Aorta (tissue), 5 donors: ENCODE measurements at regions not wholly inside any gene's neighbourhood (a gene's known extent, or its start where the extent isn't known, plus 50 kb on each side); places are given as distances from the start of the nearest gene placed in this dataset.

Experiments
- ATAC-seq: fragments of 200-7000 bp; cut with Tn5 transposase; one replicate; pipeline ENCODE4 v1.9.1; 2022; ENCODE audit warnings: moderate library complexity; ENCODE audit not compliant: low FRiP score
- DNase-seq, 2 donors: peaks; one replicate each; pipeline ENCODE4 v3.0.0-alpha.2; 2020
- H3K27ac ChIP-seq, 2 donors: one replicate each; pipeline ENCODE4 v1.5.1; 2013; ENCODE audit warnings: low read length in 2 of 2, mild to moderate bottlenecking in 2 of 2, moderate library complexity in 2 of 2, control low read depth in 1 of 2, inconsistent platforms in 1 of 2, low read depth in 1 of 2
- H3K27me3 ChIP-seq, 2 donors: one replicate each; pipeline ENCODE4 v1.6.1; 2013; ENCODE audit warnings: control low read depth in 1 of 2, low read length in 1 of 2, mild to moderate bottlenecking in 1 of 2, moderate library complexity in 1 of 2; ENCODE audit not compliant: insufficient read depth in 2 of 2, control insufficient read depth in 1 of 2
- H3K36me3 ChIP-seq, 2 donors: one replicate each; pipeline ENCODE4 v1.6.1; 2013; ENCODE audit warnings: control low read depth in 1 of 2, low read length in 1 of 2, mild to moderate bottlenecking in 1 of 2; ENCODE audit not compliant: insufficient read depth in 2 of 2, control insufficient read depth in 1 of 2
- H3K4me1 ChIP-seq, 2 donors: one replicate each; pipeline ENCODE4 v1.6.1; 2013; ENCODE audit warnings: low read length in 2 of 2, control low read depth in 1 of 2, mild to moderate bottlenecking in 1 of 2, moderate library complexity in 1 of 2; ENCODE audit not compliant: insufficient read depth in 2 of 2, control insufficient read depth in 1 of 2
- H3K4me3 ChIP-seq, 2 donors: one replicate each; pipeline ENCODE4 v1.5.1; 2013; ENCODE audit warnings: low read length in 2 of 2, control low read depth in 1 of 2, mild to moderate bottlenecking in 1 of 2
- H3K9me3 ChIP-seq: one replicate; pipeline ENCODE4 v1.6.1; 2013; ENCODE audit warnings: mild to moderate bottlenecking, low read length; ENCODE audit not compliant: control insufficient read depth
- WGBS, 2 donors: extraction: QIAGEN DNeasy Blood & Tissue Kit; methylation state at CpG; one replicate each; pipeline ENCODE4 v1.1.7; 2013; 5-methylcytosine and 5-hydroxymethylcytosine counted together
- intact Hi-C, 2 donors: fragments of 100-400 bp; cut with DNase I; formaldehyde crosslinking; loops; one replicate each; pipeline versions ENCODE4 v1.14.2 to v1.15.0; 2022
- donor health status: healthy with polysubstance abuse.
- donor health status: Bipolar disorder and iron deficiency.
- donor health status: DM: no; HTN: no; CAD: no.
- donor health status: DM: no; HTN: no; CAD: no.
- donor health status: DM: yes; HTN: yes; CAD: no.

GRCh38 chr11:70699294-70700221, 301.2 kb downstream of the CTTN start:
- no peaks in the 10 kb centered on the region for H3K4me1 ChIP-seq
- H3K9me3 ChIP-seq: peaks cover 1% of the 10 kb centered on the region
- intact Hi-C loops: no loop called here
- H3K27me3 ChIP-seq: no peaks in the 10 kb centered on the region
- WGBS, 2 donors: 48 to 49% methylated on average over 7 of the region's 7 CpGs
- DNase-seq (peak in 1 of 2 donors; percentile 4), ATAC-seq (no peak)
- H3K36me3 ChIP-seq: no peaks in the 10 kb centered on the region
- no peak overlapping the region for H3K4me3 ChIP-seq
- H3K27ac ChIP-seq: no peak overlapping the region

DNA sequence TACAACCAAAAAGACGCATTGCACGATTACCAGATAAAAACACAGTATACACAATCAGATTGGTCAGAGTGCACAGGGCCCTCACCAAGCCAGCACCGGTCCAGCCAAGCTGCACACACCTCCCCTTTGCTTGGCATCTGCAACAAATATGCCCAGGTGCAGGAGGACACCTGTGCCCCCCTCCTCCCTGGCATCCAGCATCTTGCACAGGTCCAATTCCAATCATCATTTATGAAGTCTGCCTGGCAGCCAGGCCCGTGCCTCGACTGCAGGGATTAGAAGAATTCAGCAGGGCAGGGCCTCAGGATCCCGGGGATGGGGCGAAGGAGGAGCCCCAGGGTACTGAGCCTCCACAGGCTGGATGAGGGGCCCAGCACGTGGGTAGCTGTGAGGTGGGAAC, 302.1 kb downstream of the CTTN start:
- Histone ChIP-seq H3K27me3 (no peaks in the 10 kb centered on the region), H3K27ac (no peak overlapping the region), H3K4me1 (no peaks in the 10 kb centered on the region), H3K4me3 (no peak overlapping the region), H3K9me3 (peaks cover 1% of the 10 kb centered on the region), H3K36me3 (no peaks in the 10 kb centered on the region)
- 64 to 74% methylated on average over 8 of the region's 8 CpGs for WGBS, 2 donors
- DNase-seq (peak in 1 of 2 donors; percentile 29), ATAC-seq (no peak)
- intact Hi-C loops: no loop called here

- ATAC-seq: no peak
- Histone ChIP-seq H3K9me3 (peaks cover 1% of the 10 kb centered on the region), H3K4me3 (no peak overlapping the region), H3K27ac (no peak overlapping the region), H3K4me1 (no peaks in the 10 kb centered on the region), H3K36me3 (no peaks in the 10 kb centered on the region), H3K27me3 (no peaks in the 10 kb centered on the region)
- WGBS, 2 donors: 35 to 43% methylated on average over 5 of the region's 5 CpGs
- intact Hi-C loops: no loop called here
- no peak for DNase-seq
These were observed 302.5 kb downstream of the CTTN start for GRCh38 chr11:70700871-70701270.

DNA sequence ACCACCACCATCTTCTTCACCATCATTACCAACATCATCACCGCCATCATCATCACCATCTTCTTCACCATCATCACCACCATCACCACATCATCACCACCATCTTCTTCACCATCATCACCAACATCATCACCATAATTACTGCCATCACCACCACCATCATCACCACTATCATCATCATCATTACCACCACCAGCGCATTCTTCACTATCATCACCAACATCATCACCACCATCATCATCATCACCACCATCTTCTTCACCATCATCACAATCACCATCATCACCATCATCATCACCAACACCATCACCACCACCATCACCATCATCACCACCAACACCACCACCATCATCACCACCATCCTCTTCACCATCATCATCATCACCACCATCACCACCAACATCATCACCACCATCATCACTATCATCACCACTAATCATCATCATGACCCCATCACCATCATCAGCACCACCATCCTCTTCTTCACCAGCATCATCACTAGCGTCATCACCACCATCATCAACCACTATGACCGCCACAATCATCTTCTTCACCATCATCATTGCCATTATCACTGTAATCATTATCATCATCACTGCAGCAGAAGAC, 303.8 kb downstream of the CTTN start:
- WGBS, 2 donors: 96 to 97% methylated on average over 4 of the region's 4 CpGs

DNA sequence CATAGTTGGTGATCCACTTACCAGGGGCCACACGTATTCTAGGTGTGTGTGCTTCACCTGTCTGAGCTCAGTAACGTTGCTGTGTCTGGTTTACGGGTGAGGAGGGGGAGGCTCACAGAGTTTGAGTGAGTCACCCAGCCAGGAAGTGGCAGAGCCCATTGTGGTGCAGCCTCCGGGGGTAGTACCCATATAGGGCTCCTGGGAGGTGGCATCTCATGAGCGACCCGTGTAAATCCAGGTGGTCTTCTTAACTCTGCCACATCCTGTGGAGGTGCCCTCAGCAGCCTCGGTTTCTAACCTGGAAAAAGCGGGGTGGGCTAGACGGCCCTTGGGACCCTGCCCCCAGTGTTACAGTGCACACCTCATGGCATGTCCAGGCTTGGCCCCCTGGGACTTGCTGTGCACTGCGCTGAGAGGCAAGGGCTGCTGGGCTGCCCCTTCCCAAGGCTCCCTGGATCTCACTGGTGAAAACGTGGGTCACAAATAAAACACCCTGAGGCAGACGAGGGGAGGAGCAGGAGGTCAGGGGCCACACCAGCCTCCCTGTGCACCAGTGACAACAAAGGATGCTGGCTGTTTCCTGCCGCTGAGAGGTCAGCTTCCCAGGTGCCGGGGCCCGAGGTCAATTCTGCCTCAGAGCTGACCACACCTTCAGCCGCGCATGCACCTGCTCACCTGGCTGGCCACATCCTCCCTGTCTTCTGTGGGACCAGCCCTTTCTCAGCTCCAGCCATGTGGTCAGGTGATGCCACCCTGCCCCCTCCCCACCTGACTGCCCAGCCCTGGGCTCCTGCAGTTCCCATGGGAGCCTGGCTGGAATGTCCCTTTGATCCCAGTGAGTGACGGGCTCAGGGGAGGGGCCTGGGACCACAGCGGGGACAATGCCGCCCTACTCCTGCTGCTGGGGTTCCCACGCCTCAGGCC, 305.1 kb downstream of the CTTN start:
- ATAC-seq (no peak), DNase-seq (peak in 1 of 2 donors; percentile 29)
- Histone ChIP-seq H3K36me3 (no peaks in the 10 kb centered on the region), H3K4me1 (no peaks in the 10 kb centered on the region), H3K27me3 (no peaks in the 10 kb centered on the region), H3K9me3 (peaks cover 2% of the 10 kb centered on the region), H3K27ac (no peak overlapping the region), H3K4me3 (no peak overlapping the region)
- intact Hi-C loops: no loop called here
- WGBS, 2 donors: 59 to 64% methylated on average over 21 of the region's 21 CpGs

More for the DNA sequence above, 303.8 kb downstream of the CTTN start:
- intact Hi-C loops: no loop called here
- H3K27me3 ChIP-seq: no peaks in the 10 kb centered on the region
- DNase-seq (peak in 1 of 2 donors; percentile 1), ATAC-seq (no peak)
- H3K9me3 ChIP-seq: peaks cover 2% of the 10 kb centered on the region
- no peaks in the 10 kb centered on the region for H3K4me1 ChIP-seq
- no peak overlapping the region for H3K27ac ChIP-seq
- H3K36me3 ChIP-seq: no peaks in the 10 kb centered on the region
- no peak overlapping the region for H3K4me3 ChIP-seq

- Histone ChIP-seq H3K9me3 (peaks cover 2% of the 10 kb centered on the region), H3K4me1 (no peaks in the 10 kb centered on the region), H3K36me3 (no peaks in the 10 kb centered on the region), H3K27ac (no peak overlapping the region), H3K4me3 (no peak overlapping the region), H3K27me3 (no peaks in the 10 kb centered on the region)
- peak in 1 of 2 donors; percentile 1 for DNase-seq
- no peak for ATAC-seq
- intact Hi-C loops: no loop called here
These were observed 306.8 kb downstream of the CTTN start for GRCh38 chr11:70705097-70705496.

GRCh38 chr11:70705930-70706329, 307.6 kb downstream of the CTTN start:
- no peaks in the 10 kb centered on the region for H3K27me3 ChIP-seq
- H3K4me3 ChIP-seq: no peak overlapping the region
- H3K36me3 ChIP-seq: no peaks in the 10 kb centered on the region
- peaks cover 2% of the 10 kb centered on the region for H3K9me3 ChIP-seq
- no peak overlapping the region for H3K27ac ChIP-seq
- no peak for ATAC-seq
- DNase-seq: peak; percentile 19 to 51
- intact Hi-C loops: no loop called here
- H3K4me1 ChIP-seq: no peaks in the 10 kb centered on the region
- WGBS, 2 donors: 68 to 73% methylated on average over 10 of the region's 10 CpGs

- Histone ChIP-seq H3K9me3 (peaks cover 2% of the 10 kb centered on the region), H3K36me3 (no peaks in the 10 kb centered on the region), H3K4me1 (no peaks in the 10 kb centered on the region), H3K27ac (no peak overlapping the region), H3K4me3 (no peak overlapping the region), H3K27me3 (no peaks in the 10 kb centered on the region)
- DNase-seq: peak; percentile 24 to 60
- 80 to 84% methylated on average over 5 to 6 of the region's 6 CpGs for WGBS, 2 donors
- no peak for ATAC-seq
- intact Hi-C loops: no loop called here
These were observed 309.5 kb downstream of the CTTN start for GRCh38 chr11:70707821-70708220.
